GM21360 (cell line): ENCODE measurements at regions not wholly inside any gene's neighbourhood (a gene's known extent, or its start where the extent isn't known, plus 50 kb on each side); places are given as distances from the start of the nearest gene placed in this dataset.
"Not testable (repeated sequence)": the region's sequence is repeated elsewhere in the genome, so short reads cannot be mapped to it uniquely, and the experiment has no call there.

Experiments
- ATAC-seq: cut with Tn5 transposase; IDR thresholded peaks from one replicate; pipeline ENCODE4 v1.9.1; 2021; ENCODE audit warnings: mild to moderate bottlenecking, moderate library complexity; ENCODE audit not compliant: unreplicated experiment

- no peak for ATAC-seq
These were observed 702.9 kb downstream of the TENT5A start for GRCh38 chr6:81049425-81050042.

- ATAC-seq = no peak
These were observed 721.1 kb downstream of the TENT5A start for GRCh38 chr6:81031416-81031815.

- ATAC-seq = no peak
These were observed 726.4 kb downstream of the TENT5A start for GRCh38 chr6:81026041-81026553.

GRCh38 chr6:81023709-81024108 lies 728.8 kb downstream of the TENT5A start:
- ATAC-seq = no peak

- ATAC-seq = no peak
These were observed 729.4 kb downstream of the TENT5A start for GRCh38 chr6:81023007-81023582.

GRCh38 chr6:81017586-81017985 lies 734.9 kb downstream of the TENT5A start:
- not testable (repeated sequence) for ATAC-seq

- no peak for ATAC-seq
These were observed 748.6 kb downstream of the TENT5A start for GRCh38 chr6:81003894-81004293.

GRCh38 chr6:81003156-81003555 lies 749.3 kb downstream of the TENT5A start:
- no peak for ATAC-seq

GRCh38 chr6:81002126-81002525 lies 750.4 kb downstream of the TENT5A start:
- no peak for ATAC-seq

GRCh38 chr6:80991316-80991715 lies 761.2 kb downstream of the TENT5A start:
- no peak for ATAC-seq

GRCh38 chr6:80988892-80989291 lies 763.6 kb downstream of the TENT5A start:
- ATAC-seq = no peak

- no peak for ATAC-seq
These were observed 764.2 kb downstream of the TENT5A start for GRCh38 chr6:80988286-80988685.

- not testable (repeated sequence) for ATAC-seq
These were observed 771.3 kb downstream of the TENT5A start for GRCh38 chr6:80981226-80981625.

GRCh38 chr6:80976336-80976735 lies 776.1 kb downstream of the TENT5A start:
- no peak for ATAC-seq

GRCh38 chr6:80974579-80974978 lies 777.9 kb downstream of the TENT5A start:
- no peak for ATAC-seq

- no peak for ATAC-seq
These were observed 783.0 kb downstream of the TENT5A start for GRCh38 chr6:80969439-80969838.

GRCh38 chr6:80967609-80968008 lies 784.9 kb downstream of the TENT5A start:
- ATAC-seq = no peak

GRCh38 chr6:80962382-80962781 lies 790.1 kb downstream of the TENT5A start:
- ATAC-seq = no peak

GRCh38 chr6:80961166-80961565 lies 791.3 kb downstream of the TENT5A start:
- ATAC-seq = no peak

GRCh38 chr6:80959034-80959433 lies 793.4 kb downstream of the TENT5A start:
- no peak for ATAC-seq

- no peak for ATAC-seq
These were observed 795.6 kb downstream of the TENT5A start for GRCh38 chr6:80956898-80957297.

GRCh38 chr6:80952479-80952878 lies 800.0 kb downstream of the TENT5A start:
- not testable (repeated sequence) for ATAC-seq

GRCh38 chr6:80946402-80946801 lies 806.1 kb downstream of the TENT5A start:
- ATAC-seq = no peak
